ENCODE measurements at regions not wholly inside any gene's neighbourhood (a gene's known extent, or its start where the extent isn't known, plus 50 kb on each side); places are given as distances from the start of the nearest gene placed in this dataset.

DNA sequence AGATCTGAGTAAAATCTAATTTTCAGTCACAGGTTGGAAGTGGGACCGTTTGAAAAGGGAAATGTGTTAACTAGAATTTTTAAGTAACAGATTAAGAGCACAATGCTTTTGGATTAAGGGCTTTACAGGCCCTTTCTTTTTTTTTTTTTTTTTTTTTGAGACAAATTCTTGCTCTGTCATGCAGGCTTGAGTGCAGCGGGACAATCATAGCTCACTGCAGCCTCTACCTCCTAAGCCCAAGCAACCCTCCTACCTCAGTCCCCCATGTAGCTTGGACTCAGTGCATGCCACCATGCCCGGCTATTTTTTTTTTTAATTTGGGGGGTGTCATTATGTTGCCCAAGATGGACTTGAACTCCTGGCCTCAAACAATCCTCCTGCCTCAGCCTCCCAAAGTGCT lies 363.7 kb downstream of the LIG4 start:
- DNase-seq = no peak

DNA sequence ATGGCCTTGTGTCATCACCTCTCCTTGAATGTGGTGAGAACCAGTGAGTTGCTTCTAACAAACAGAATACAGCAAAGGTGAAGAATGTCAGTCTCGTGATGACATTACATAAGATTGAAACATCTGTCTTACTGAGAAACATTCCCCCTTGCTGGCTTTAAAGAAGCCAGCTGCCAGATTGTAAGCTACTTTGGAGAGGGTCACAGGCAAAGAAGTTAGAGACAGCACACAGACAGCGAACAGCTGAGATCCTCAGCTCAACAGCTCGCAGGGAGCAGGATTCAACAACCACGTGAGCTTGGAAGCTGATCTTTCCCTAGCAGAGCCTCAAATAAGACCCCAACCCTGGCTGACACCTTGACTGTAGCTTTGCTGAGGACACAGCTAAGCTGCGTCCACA lies 367.9 kb downstream of the LIG4 start:
- DNase-seq = no peak

DNA sequence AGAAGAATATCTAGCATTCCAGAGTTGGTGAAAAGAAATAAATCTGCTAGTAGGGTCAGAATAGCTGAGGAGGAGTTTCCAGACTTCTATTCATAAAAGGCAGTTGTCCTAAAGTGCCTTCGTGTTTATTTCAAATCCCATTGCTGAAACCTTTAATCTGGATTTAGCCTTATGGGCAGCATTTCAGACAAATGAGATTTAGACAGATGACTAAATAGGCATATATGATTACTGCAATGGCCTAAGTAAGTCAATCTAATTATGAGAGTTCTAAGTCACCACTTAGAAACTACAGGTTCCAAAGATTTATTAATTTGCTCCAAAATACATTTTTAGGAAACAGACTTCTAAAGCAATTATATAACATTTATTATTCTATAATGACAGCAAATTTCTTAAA lies 368.7 kb downstream of the LIG4 start:
- no peak for DNase-seq

- DNase-seq = no peak
These were observed 369.4 kb downstream of the LIG4 start for GRCh38 chr13:107845911-107846310.

- DNase-seq = no peak
These were observed 371.7 kb downstream of the LIG4 start for GRCh38 chr13:107843681-107844080.

DNA sequence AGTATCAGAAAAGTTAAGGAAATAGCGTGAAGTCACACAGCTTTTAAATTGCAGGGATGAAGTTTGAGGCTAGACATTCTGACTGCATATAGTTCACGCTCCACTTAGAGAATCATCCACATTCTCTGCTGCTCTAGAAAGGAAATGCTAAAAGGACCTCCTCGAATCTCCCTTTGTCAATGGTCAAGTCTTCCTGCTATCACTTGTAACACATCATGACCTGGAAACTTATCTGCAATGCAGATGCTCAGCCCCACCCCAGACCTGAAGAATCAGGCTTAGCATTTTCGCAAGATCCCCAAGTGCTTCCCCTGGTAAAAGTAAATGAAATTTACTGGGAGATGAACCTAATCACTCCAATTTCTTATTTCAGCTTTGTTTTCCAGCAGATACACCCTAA lies 372.1 kb downstream of the LIG4 start:
- no peak for DNase-seq

DNA sequence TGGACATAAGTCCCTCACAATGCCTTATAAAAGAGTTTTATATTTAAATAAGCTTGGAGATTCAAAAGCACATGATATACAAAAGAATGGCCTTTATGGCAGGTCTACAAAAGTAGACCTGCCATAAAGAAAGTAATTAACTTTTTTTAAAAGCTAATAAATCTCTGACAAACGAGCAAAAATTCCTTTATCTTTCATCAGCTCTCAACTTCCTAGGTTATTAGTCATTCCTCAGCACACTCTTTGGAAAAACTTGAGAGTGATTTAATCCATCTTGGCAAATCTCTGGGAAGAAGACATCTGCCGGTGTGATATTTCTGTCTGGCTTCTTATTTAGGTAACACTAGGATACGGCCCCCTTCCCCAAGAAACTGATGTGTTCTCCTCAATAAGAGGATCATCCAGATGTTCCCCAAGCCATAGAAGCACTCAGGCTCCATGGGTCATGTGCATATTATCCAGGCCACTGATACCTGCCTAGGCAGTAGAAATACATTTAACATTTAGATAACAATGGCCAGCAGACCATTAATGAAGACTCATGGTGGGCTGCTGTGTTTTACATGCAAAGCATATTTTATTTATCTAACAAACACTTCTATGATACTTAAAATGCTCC lies 372.7 kb downstream of the LIG4 start:
- no peak for DNase-seq

- no peak for DNase-seq
These were observed 376.7 kb downstream of the LIG4 start for GRCh38 chr13:107838588-107839161.

DNA sequence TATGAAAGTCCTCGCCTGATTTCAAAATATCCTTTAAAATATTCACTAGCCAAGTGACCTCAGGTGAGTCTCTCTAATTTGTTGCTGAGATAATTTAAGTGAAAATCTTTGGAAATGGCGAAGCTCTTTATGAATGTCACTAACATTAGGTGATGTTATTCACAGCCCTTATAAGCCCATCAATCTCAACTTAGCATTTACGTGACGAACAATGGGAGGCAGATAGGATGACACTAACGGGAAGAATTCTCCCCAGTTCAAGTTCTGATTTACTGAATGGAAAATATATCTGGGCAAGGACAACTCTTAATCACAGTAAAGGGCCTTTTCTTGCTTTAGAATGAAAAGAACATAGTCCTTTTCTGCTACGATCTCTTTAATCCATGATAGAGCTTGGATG lies 378.7 kb downstream of the LIG4 start:
- DNase-seq = no peak

DNA sequence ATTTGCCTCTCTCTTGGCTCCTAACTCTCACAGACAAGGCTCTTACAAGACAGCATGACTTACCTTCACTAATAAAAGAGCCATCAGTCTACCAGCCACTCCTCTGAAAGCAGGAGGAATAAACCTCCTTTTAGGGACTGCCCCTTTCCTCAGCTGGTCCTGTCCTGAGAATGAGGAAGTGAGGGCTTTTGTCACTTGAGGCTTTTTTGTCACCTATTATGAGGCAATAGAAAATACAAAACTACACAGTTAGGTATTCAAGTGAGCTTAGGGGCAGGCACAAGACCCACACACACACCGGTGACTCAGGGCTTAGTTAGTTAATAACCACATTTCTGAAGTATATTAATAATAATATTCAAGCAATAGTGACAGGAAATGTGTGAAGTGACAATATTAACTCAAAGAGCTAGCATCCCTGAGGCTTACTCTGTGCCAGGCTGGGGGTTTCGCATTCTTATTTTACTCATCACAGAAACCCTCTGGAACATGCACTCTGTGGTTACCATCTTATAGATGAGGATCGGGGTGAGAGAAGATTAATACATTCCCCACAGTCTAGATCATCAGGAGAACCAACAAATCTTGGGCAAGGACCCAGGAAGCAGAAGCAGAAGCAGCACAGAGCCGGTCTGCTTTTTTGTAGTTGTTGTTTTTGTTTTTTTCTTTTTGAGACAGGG lies 379.9 kb downstream of the LIG4 start:
- no peak for DNase-seq

GRCh38 chr13:107834717-107835116 lies 380.6 kb downstream of the LIG4 start:
- no peak for DNase-seq

DNA sequence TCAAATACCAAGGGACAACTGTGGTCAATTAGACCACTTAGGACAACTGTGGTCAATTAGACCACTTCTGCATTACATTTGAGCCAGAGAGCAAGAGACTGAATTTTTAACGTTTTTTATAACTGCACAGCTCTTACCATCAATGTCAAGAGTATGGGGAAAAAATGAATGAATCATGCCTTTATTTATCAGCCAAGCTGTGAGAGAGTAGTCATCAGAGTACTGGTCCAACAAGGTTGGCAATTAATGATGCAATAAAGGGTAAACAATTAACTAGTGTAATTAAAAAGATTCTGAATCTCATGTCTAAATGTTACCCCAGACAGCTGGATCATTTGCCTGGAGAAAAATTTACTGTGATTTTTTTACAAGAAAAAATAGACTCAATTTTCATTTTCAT lies 381.1 kb downstream of the LIG4 start:
- no peak for DNase-seq

DNA sequence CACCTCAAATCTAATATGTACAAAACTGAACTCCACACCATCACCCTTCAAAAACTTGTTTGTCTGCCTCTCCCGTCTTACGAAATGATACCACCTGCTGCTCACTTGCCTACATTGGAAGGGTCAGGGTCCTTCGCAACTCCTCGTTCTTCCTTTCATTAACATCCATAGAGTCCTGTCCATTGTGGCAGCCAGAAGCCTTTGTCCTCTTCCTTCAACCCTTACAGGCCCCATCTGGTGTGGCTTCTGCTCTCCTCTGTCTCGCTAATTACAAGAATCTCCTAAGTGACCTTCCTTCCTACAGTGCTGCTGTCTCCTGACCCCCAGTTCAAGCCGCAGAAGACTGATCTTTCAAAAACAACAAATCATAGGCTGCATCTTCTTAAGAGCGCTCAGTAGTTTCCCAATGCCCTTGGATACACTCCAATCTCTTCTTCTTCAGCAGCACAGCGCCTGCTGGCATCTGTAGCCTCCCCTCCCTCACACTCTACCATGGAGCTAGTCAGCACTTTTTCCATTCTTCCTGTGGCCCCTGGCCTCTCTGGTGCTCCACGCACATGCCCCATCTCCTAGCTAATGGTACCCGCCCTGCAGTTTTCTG lies 382.7 kb downstream of the LIG4 start:
- no peak for DNase-seq

DNA sequence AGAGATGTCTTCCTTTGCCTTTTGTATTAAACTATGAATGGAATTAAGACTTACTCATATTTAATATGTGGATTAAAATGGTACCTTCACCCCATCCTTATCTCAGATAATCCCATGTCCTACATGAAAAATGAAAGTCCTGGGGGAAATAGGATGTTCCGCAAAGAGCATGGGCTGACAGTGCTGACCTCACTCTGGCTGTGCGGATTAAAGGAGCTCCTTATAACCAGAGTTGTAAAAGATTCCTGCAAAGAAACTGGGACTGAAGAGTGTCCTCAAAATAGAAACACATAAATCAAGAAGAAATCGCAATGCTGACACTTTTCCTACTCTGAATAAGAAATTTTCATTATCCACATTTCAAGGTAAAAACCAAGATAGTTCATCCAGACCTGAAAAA lies 384.5 kb downstream of the LIG4 start:
- DNase-seq = no peak

GRCh38 chr13:107827840-107828549 lies 387.3 kb downstream of the LIG4 start:
- DNase-seq = no peak

- no peak for DNase-seq
These were observed 390.7 kb downstream of the LIG4 start for GRCh38 chr13:107824635-107825034.

GRCh38 chr13:107822006-107822405 lies 393.3 kb downstream of the LIG4 start:
- DNase-seq = no peak

DNA sequence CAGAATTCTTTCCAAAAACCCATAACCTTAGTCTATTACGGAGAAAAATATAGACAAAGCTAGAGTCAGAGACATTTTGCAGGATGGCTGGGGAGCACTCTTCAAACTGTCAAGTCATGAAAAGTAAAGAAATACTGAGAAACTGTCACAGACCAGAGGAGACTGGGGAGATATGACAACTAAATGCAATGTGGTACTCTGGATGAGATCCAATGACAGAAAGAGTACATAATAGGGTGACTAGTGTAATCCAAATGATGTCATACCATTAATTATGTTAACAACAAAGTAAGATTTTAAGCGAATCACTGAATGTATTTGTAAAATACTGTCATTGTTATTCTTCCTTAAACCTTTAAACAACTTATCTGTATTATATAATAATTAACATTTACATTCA lies 393.8 kb downstream of the LIG4 start:
- DNase-seq = no peak

DNA sequence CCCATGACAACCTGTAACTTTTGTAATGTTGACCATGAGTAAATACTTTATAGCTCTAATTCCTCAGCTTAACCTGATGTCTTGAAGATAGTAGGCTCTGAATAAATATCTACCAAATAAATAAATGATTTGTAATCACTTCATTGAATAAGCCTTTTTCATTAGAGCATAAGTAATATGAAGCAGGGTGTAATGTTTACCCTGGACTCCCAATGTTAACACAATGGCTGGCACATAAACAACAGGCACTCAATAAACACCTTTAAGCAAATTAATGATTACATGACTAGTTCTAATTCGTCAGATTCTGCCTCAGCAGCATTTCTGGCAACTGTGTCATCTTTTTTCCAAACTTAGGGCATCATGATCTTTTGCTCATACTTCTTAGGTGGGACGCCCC lies 396.3 kb downstream of the LIG4 start:
- no peak for DNase-seq

DNA sequence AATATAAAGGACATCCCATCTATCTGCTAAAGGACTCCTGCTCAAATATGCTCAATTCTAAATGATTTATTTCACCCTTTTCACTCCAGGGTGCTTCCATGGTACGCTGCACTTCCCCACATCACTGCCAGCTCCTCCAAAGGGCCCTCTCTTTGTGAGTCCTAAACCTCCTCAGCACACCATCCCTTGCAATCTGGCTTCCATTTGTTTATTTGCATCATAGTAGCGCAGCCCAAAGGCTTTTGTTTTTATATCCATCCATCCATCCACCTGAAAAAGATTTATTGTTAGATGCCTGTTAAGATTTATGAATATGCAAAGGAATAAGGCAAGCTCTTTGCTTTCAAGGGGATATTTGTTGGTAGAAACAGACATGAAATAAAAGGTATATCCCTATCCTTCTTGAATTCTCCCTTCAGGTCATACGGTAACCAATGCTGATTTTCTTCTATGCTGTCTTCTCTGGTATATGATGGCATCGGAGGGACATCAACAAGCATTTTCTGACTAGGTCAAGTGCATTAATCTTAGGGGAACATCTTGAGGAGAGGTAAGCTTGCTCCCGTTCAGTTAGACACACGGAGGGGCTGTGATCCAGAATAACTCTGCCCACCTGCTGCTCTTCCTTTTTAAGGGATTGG lies 397.6 kb downstream of the LIG4 start:
- no peak for DNase-seq

- DNase-seq = no peak
These were observed 403.3 kb downstream of the LIG4 start for GRCh38 chr13:107812014-107812412.

- DNase-seq = no peak
These were observed 403.9 kb downstream of the LIG4 start for GRCh38 chr13:107811233-107812013.
